Left colon (tissue), 2 donors: ENCODE measurements at regions not wholly inside any gene's neighbourhood (a gene's known extent, or its start where the extent isn't known, plus 50 kb on each side); places are given as distances from the start of the nearest gene placed in this dataset.

Source experiments
- ATAC-seq: fragments of 200-7000 bp; cut with Tn5 transposase; one replicate; pipeline ENCODE4 v1.9.1; 2020; ENCODE audit warnings: mild to moderate bottlenecking, moderate library complexity
- DNase-seq, 2 donors: peaks; one replicate each; pipeline ENCODE4 v3.0.0-alpha.2; 2020
- intact Hi-C, 2 donors: fragments of 100-400 bp; cut with DNase I in 1 of 2; cut with micrococcal nuclease in 1 of 2; formaldehyde crosslinking; loops; one replicate each; pipeline versions ENCODE4 v1.11.2 to v1.14.0; 2022; cut with DNase I, micrococcal nuclease
- donor health status: DM: no; HTN: no; CAD: no.
- donor health status: DM: yes; HTN: yes; CAD: no.

GRCh38 chr13:109649713-109650112 is 136.7 kb downstream of the IRS2 start:
- no peak for DNase-seq
- ATAC-seq, result peak; percentile 70
- intact Hi-C loops, result no loop called here

- DNase-seq (no peak), ATAC-seq (no peak)
- intact Hi-C loops, result no loop called here
Observed at GRCh38 chr13:109647699-109648098, 138.7 kb downstream of the IRS2 start.

- DNase-seq, result no peak
- intact Hi-C loops, result no loop called here
- ATAC-seq, result no peak
Observed at GRCh38 chr13:109647053-109647452, 139.3 kb downstream of the IRS2 start.

GRCh38 chr13:109646423-109646822 is 140.0 kb downstream of the IRS2 start:
- intact Hi-C loops, result no loop called here
- DNase-seq, result no peak
- no peak for ATAC-seq

- intact Hi-C loops, result no loop called here
- no peak for DNase-seq
- no peak for ATAC-seq
Observed at GRCh38 chr13:109645831-109646230, 140.6 kb downstream of the IRS2 start.

- intact Hi-C loops, result no loop called here
- DNase-seq (no peak), ATAC-seq (no peak)
Observed at GRCh38 chr13:109644956-109645355, 141.4 kb downstream of the IRS2 start.

GRCh38 chr13:109644069-109644750 is 142.2 kb downstream of the IRS2 start:
- ATAC-seq (no peak), DNase-seq (no peak)
- intact Hi-C loops, result no loop called here

GRCh38 chr13:109642358-109642757 is 144.0 kb downstream of the IRS2 start:
- ATAC-seq, result no peak
- intact Hi-C loops, result no loop called here
- no peak for DNase-seq

GRCh38 chr13:109636736-109637135 is 149.6 kb downstream of the IRS2 start:
- no peak for ATAC-seq
- no peak for DNase-seq
- intact Hi-C loops, result no loop called here

GRCh38 chr13:109631069-109631468 is 155.3 kb downstream of the IRS2 start:
- intact Hi-C loops, result no loop called here

GRCh38 chr13:109630271-109630670 is 156.1 kb downstream of the IRS2 start:
- intact Hi-C loops, result no loop called here
- DNase-seq (no peak), ATAC-seq (no peak)

More at GRCh38 chr13:109631069-109631468, 155.3 kb downstream of the IRS2 start:
- DNase-seq (no peak), ATAC-seq (no peak)

GRCh38 chr13:109629737-109630136 is 156.6 kb downstream of the IRS2 start:
- no peak for DNase-seq
- intact Hi-C loops, result no loop called here
- no peak for ATAC-seq

GRCh38 chr13:109628251-109628699 is 158.1 kb downstream of the IRS2 start:
- intact Hi-C loops, result no loop called here
- no peak for DNase-seq
- ATAC-seq, result no peak

- intact Hi-C loops, result no loop called here
- DNase-seq, result no peak
Observed at GRCh38 chr13:109627649-109628048, 158.7 kb downstream of the IRS2 start.

GRCh38 chr13:109626386-109627171 is 159.8 kb downstream of the IRS2 start:
- intact Hi-C loops, result no loop called here
- no peak for DNase-seq
- ATAC-seq, result no peak

More at GRCh38 chr13:109627649-109628048, 158.7 kb downstream of the IRS2 start:
- ATAC-seq, result no peak

GRCh38 chr13:109625156-109625555 is 161.2 kb downstream of the IRS2 start:
- intact Hi-C loops, result no loop called here
- ATAC-seq (no peak), DNase-seq (no peak)

GRCh38 chr13:109622006-109622405 is 164.4 kb downstream of the IRS2 start:
- DNase-seq (no peak), ATAC-seq (peak; percentile 40)
- intact Hi-C loops, result no loop called here

- DNase-seq, result no peak
- intact Hi-C loops, result no loop called here
- no peak for ATAC-seq
Observed at GRCh38 chr13:109615721-109616420, 170.5 kb downstream of the IRS2 start.

GRCh38 chr13:109611912-109612691 is 174.3 kb downstream of the IRS2 start:
- intact Hi-C loops, result no loop called here

More at GRCh38 chr13:109611912-109612691, 174.3 kb downstream of the IRS2 start:
- DNase-seq, result no peak
- no peak for ATAC-seq
